K562 (cell line): ENCODE measurements at regions not wholly inside any gene's neighbourhood (a gene's known extent, or its start where the extent isn't known, plus 50 kb on each side); places are given as distances from the start of the nearest gene placed in this dataset.

ENCODE experiments used
- ATAC-seq: fragments of 200-7000 bp; cut with Tn5 transposase; 3 replicates; pipeline ENCODE4 v1.9.1; 2020; ENCODE audit warnings: moderate library complexity
- BruUV-seq: library from RNA; stranded (reverse); fragments of 400-500 nt; replicated peaks from 2 replicates; lab custom pipeline; 2021; lab: Mats Ljungman, UMichigan
- CTCF ChIA-PET: fragments of 300-600 bp; formaldehyde crosslinking; extraction: SDS; loops from one replicate; lab custom pipeline; 2021; ENCODE audit warnings: low intra/inter-chr PET ratio; lab: Yijun Ruan, JAX
- POLR2A ChIA-PET: fragments of 300-600, 350-650 bp; sonication (Branson Sonifier 250); formaldehyde crosslinking; extraction: SDS; loops from one replicate; lab custom pipeline; 2021; ENCODE audit warnings: antibody characterized with exemption, inconsistent platforms; lab: Yijun Ruan, JAX
- DNase-seq, 4 experiments: peaks; one replicate each; pipeline versions ENCODE4 v3.0.0 to v3.0.0-alpha.2; 2011 to 2018; ENCODE audit warnings: low spot score in 3 of 4, mixed read lengths in 3 of 4; ENCODE audit errors: extremely low read depth in 1 of 4
- FAIRE-seq: peaks from 2 replicates; lab custom pipeline; 2011; peaks lifted over from hg19 to GRCh38; lab: Jason Lieb, UNC
- H2AFZ ChIP-seq: 2 replicates; pipeline ENCODE4 v1.6.0; 2011; ENCODE audit warnings: low read depth, low read length, control low read depth, inconsistent platforms
- H3K27ac ChIP-seq: fragments of 200-600 bp; 3 replicates; pipeline ENCODE4 v1.8.0; 2011; ENCODE audit warnings: low read depth, mild to moderate bottlenecking, control low read depth, inconsistent platforms, low read length, moderate library complexity, mixed read lengths; ENCODE audit errors: extremely low read depth
- H3K27me3 ChIP-seq, 2 experiments: fragments of 300-600 bp in 1 of 2; 2 replicates in 1 of 2; 3 replicates in 1 of 2; pipeline versions ENCODE4 v1.6.0 to v1.8.0; 2011; ENCODE audit warnings: inconsistent platforms in 2 of 2, low read length in 2 of 2, mild to moderate bottlenecking in 1 of 2, mixed read lengths in 1 of 2, moderate library complexity in 1 of 2; ENCODE audit not compliant: control insufficient read depth in 2 of 2, insufficient read depth in 2 of 2
- H3K36me3 ChIP-seq: fragments of 300-600 bp; 3 replicates; pipeline ENCODE4 v1.8.0; 2011; ENCODE audit warnings: mild to moderate bottlenecking, low read length, inconsistent platforms; ENCODE audit not compliant: control insufficient read depth, insufficient read depth
- H3K4me1 ChIP-seq, 2 experiments: fragments of 200-600 bp in 1 of 2; replicated peaks in 1 of 2; 2 replicates in 1 of 2; 3 replicates in 1 of 2; pipeline versions ENCODE4 v1.5.1 to v1.8.0; 2011; ENCODE audit warnings: inconsistent platforms in 2 of 2, low read length in 2 of 2, mild to moderate bottlenecking in 1 of 2, mixed read lengths in 1 of 2, moderate library complexity in 1 of 2; ENCODE audit not compliant: control insufficient read depth in 2 of 2, insufficient read depth in 2 of 2
- H3K4me2 ChIP-seq: 2 replicates; pipeline ENCODE4 v1.6.1; 2011; ENCODE audit warnings: low read length, control low read depth, inconsistent platforms, mixed read lengths; ENCODE audit not compliant: insufficient read depth
- H3K4me3 ChIP-seq: fragments of 200-600 bp; sonication (generic), shearing (Covaris generic); 2 replicates; pipeline ENCODE4 v1.5.1; 2016; ENCODE audit warnings: control low read depth, inconsistent platforms
- H3K79me2 ChIP-seq: fragments of 200-600 bp; 3 replicates; pipeline ENCODE4 v1.8.0; 2011; ENCODE audit warnings: low read length, inconsistent platforms; ENCODE audit not compliant: control insufficient read depth, insufficient read depth
- H3K9ac ChIP-seq, 2 experiments: 2 replicates each; pipeline versions ENCODE4 v1.6.0 to v1.6.1; 2011; ENCODE audit warnings: low read depth in 2 of 2, low read length in 2 of 2, control low read depth in 1 of 2, inconsistent platforms in 1 of 2, mild to moderate bottlenecking in 1 of 2, mixed read lengths in 1 of 2; ENCODE audit not compliant: insufficient read depth in 1 of 2
- H3K9me1 ChIP-seq: one replicate; pipeline ENCODE4 v1.6.0; 2011; ENCODE audit warnings: inconsistent platforms, mild to moderate bottlenecking, low read length, moderate library complexity; ENCODE audit not compliant: control insufficient read depth, insufficient read depth
- H3K9me3 ChIP-seq: replicated peaks from 2 replicates; pipeline ENCODE4 v1.5.1; 2011; ENCODE audit warnings: low read depth, low read length, inconsistent platforms; ENCODE audit not compliant: control insufficient read depth, insufficient read depth
- H4K20me1 ChIP-seq: replicated peaks from 2 replicates; pipeline ENCODE4 v1.6.1; 2011; ENCODE audit warnings: low read length, inconsistent platforms, mixed read lengths; ENCODE audit not compliant: control insufficient read depth, insufficient read depth
- AFF4 ChIP-seq: sonication (generic); formaldehyde crosslinking; IDR thresholded peaks from 2 replicates; pipeline ENCODE4 v1.8.0; 2023; ENCODE audit warnings: mild to moderate bottlenecking, missing genetic modification reagents
- CHAMP1 ChIP-seq: fragments of 450-650 bp; IDR thresholded peaks from 2 replicates; pipeline ENCODE4 v1.6.1; 2016; ENCODE audit warnings: mild to moderate bottlenecking
- COPS2 ChIP-seq: fragments of 450-650 bp; conservative IDR thresholded peaks from 2 replicates; pipeline ENCODE4 v1.6.1; 2016; ENCODE audit warnings: mild to moderate bottlenecking, moderate library complexity
- KDM2B ChIP-seq: fragments of 250-450 bp; sonication (Bioruptor Pico); IDR thresholded peaks from 2 replicates; pipeline ENCODE4 v1.8.0; 2021; ENCODE audit warnings: mild to moderate bottlenecking, moderate library complexity
- SRSF7 ChIP-seq: fragments of 200-400 bp; formaldehyde crosslinking; optimal IDR thresholded peaks from 2 replicates; pipeline ENCODE3; 2017; ENCODE audit warnings: mild to moderate bottlenecking, low read depth, low read length
- U2AF1 ChIP-seq: fragments of 200-400 bp; formaldehyde crosslinking; optimal IDR thresholded peaks from 2 replicates; pipeline ENCODE3; 2017; ENCODE audit warnings: mild to moderate bottlenecking, low read depth, low read length, moderate library complexity
- ZBTB33 ChIP-seq: sonication (generic); formaldehyde crosslinking; IDR thresholded peaks from 2 replicates; pipeline ENCODE4 v1.8.1; 2023; ENCODE audit warnings: mild to moderate bottlenecking, missing genetic modification reagents
- ZKSCAN3 ChIP-seq: fragments of 250-450 bp; sonication (Bioruptor Pico); IDR thresholded peaks from 2 replicates; pipeline ENCODE4 v1.4.0; 2020
- ZNF121 ChIP-seq: sonication (generic); formaldehyde crosslinking; conservative IDR thresholded peaks from 2 replicates; pipeline ENCODE4 v1.8.0; 2022; ENCODE audit warnings: missing genetic modification reagents
- ZNF778 ChIP-seq: fragments of 450-650 bp; formaldehyde crosslinking; IDR thresholded peaks from 2 replicates; pipeline ENCODE4 v1.4.0; 2020; ENCODE audit warnings: mild to moderate bottlenecking, moderate library complexity
- ZNF785 ChIP-seq: fragments of 250-450 bp; sonication (Bioruptor Pico); IDR thresholded peaks from 2 replicates; pipeline ENCODE4 v1.4.0; 2020; ENCODE audit warnings: mild to moderate bottlenecking
- WGBS: fragments of 100-300 bp; shearing (Covaris generic); methylation state at CpG from one replicate; pipeline ENCODE4 v1.1.6; 2016; ENCODE audit warnings: low coverage, mixed read lengths; ENCODE audit not compliant: insufficient coverage; ENCODE audit errors: missing lambda C conversion rate; 5-methylcytosine and 5-hydroxymethylcytosine counted together
- in situ Hi-C: fragments of 300-500 bp; cut with MboI; formaldehyde crosslinking; loops from 4 replicates; pipeline ENCODE4 v1.15.0; 2018; ENCODE audit warnings: inconsistent platforms, mixed read lengths
- intact Hi-C: fragments of 100-400 bp; cut with micrococcal nuclease; formaldehyde crosslinking; loops from 2 replicates; pipeline ENCODE4 v1.14.2; 2022

- Histone ChIP-seq H3K79me2 (no peaks in the 10 kb centered on the region), H3K27ac (no peak overlapping the region), H3K9ac (no peak overlapping the region), H3K9me1 (no peaks in the 10 kb centered on the region), H4K20me1 (no peaks in the 10 kb centered on the region), H3K4me2 (no peak overlapping the region), H3K4me3 (no peak overlapping the region), H3K27me3 (no peaks in the 10 kb centered on the region), H2AFZ (no peak overlapping the region), H3K36me3 (no peaks in the 10 kb centered on the region), H3K9me3 (no peaks in the 10 kb centered on the region), H3K4me1 (no peaks in the 10 kb centered on the region)
- no peak for FAIRE-seq
- WGBS = 0% methylated on average over 3 of the region's 3 CpGs
- intact Hi-C loops (no loop called here), in situ Hi-C loops (no loop called here)
- ATAC-seq = no peak
- BruUV-seq = no TSS peak
- TF ChIP-seq SRSF7 = no peak
- no peak for TF ChIP-seq AFF4 (CRISPR knock-in tag)
- TF ChIP-seq ZKSCAN3 (CRISPR knock-in tag) = no peak
- TF ChIP-seq KDM2B = no peak
- TF ChIP-seq ZNF785 (CRISPR knock-in tag) = no peak
- no peak for TF ChIP-seq U2AF1
- no peak for TF ChIP-seq CHAMP1
- TF ChIP-seq ZBTB33 (CRISPR knock-in tag) = no peak
- no peak for TF ChIP-seq ZNF778
- TF ChIP-seq COPS2 = no peak
- TF ChIP-seq ZNF121 (CRISPR knock-in tag) = no peak
- CTCF ChIA-PET = no interaction called here
- no peak for DNase-seq
- POLR2A ChIA-PET = no interaction called here
These were observed 531.8 kb upstream of the CDH6 start for GRCh38 chr5:30661730-30662129.
